Astrocyte of the cerebellum (primary cell): ENCODE measurements at regions not wholly inside any gene's neighbourhood (a gene's known extent, or its start where the extent isn't known, plus 50 kb on each side); places are given as distances from the start of the nearest gene placed in this dataset.

Experiments used
- DNase-seq: peaks from one replicate; pipeline ENCODE4 v3.0.0-alpha.2; 2011; ENCODE audit warnings: low read depth
- H3K4me3 ChIP-seq: 2 replicates; pipeline ENCODE4 v1.5.1; 2011; ENCODE audit warnings: mild to moderate bottlenecking, low read depth, low read length, moderate library complexity
- CTCF ChIP-seq: IDR thresholded peaks from 2 replicates; pipeline ENCODE4 v1.5.1; 2012; ENCODE audit warnings: low read length, low read depth, moderate library complexity, mild to moderate bottlenecking; ENCODE audit errors: missing control alignments
- in situ Hi-C: cut with HindIII; loops from 2 replicates; pipeline ENCODE4 v1.10.0; 2017; ENCODE audit warnings: low sequenced_read_pairs

GRCh38 chr13:84609716-84610115 lies 727.4 kb upstream of the SLITRK1 start:
- no peak overlapping the region for H3K4me3 ChIP-seq
- no peak for DNase-seq
- TF ChIP-seq CTCF, result no peak
- in situ Hi-C loops, result no loop called here

DNA sequence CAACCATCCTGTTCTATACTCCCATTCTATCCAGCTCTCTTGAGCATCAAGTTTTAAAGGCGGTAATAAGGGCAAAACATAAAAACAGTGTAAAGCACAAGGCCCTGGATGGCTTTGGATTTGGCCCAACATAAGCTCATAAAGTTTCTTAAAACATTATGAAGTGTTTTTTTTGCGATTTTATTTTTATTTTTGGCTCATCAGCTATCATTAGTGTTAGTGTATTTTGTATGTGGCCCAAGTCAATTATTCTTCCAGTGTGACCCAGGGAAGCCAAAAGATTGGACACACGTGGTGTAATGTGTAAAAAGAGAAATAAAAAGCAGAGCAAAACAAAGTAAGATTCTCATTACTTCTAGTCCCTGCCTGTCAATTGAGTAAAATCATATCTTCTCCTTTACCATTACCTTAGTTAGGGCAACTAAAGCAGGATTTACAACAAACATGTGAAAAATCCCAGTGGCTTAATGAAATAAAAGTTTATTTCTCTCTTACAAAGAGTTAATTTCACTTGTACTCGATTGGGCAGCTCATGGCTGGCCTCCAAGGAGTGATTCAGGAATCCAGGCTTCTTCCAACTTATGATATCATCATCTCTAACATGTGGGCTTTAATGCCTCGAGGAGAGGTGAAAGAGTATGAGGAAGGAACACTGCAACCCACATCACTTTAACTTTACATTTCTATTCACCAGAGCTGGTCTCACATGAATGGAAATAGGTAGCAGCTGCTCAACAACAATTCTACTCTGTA lies 725.2 kb upstream of the SLITRK1 start:
- peak; percentile 84 for DNase-seq

GRCh38 chr13:84606616-84607015 lies 724.3 kb upstream of the SLITRK1 start:
- no peak for TF ChIP-seq CTCF
- no peak overlapping the region for H3K4me3 ChIP-seq
- in situ Hi-C loops, result no loop called here
- DNase-seq, result no peak

More for the DNA sequence above, 725.2 kb upstream of the SLITRK1 start:
- TF ChIP-seq CTCF, result no peak
- in situ Hi-C loops, result no loop called here
- no peak overlapping the region for H3K4me3 ChIP-seq

GRCh38 chr13:84605927-84606326 lies 723.7 kb upstream of the SLITRK1 start:
- DNase-seq, result no peak
- H3K4me3 ChIP-seq, result no peak overlapping the region
- TF ChIP-seq CTCF, result no peak
- in situ Hi-C loops, result no loop called here

DNA sequence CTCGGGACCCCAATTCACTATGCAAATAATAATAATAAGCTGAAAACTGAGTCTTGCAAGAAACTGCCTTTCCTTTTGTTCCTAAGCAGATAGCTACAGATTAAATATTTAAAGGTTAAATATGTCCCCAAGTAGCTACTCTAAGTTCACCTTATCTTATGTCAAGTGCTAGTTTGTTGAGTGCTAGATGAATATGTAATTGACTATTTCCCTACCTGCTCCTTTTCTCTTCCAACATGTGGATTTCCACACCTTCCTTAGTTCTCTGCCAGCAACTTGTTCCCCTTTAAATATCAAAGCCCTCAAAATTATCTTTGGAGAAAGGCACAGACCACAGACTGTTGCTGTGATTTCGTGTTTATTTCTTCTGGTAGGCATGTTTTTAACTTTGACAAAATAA lies 709.2 kb upstream of the SLITRK1 start:
- TF ChIP-seq CTCF, result no peak
- DNase-seq, result no peak
- in situ Hi-C loops, result no loop called here
- H3K4me3 ChIP-seq, result no peak overlapping the region

GRCh38 chr13:84590663-84591062 lies 708.4 kb upstream of the SLITRK1 start:
- H3K4me3 ChIP-seq, result no peak overlapping the region
- TF ChIP-seq CTCF, result no peak
- in situ Hi-C loops, result no loop called here

More at GRCh38 chr13:84590663-84591062, 708.4 kb upstream of the SLITRK1 start:
- no peak for DNase-seq
